ENCODE measurements at regions not wholly inside any gene's neighbourhood (a gene's known extent, or its start where the extent isn't known, plus 50 kb on each side); places are given as distances from the start of the nearest gene placed in this dataset.
"Not testable (repeated sequence)": the region's sequence is repeated elsewhere in the genome, so short reads cannot be mapped to it uniquely, and the experiment has no call there.

DNA sequence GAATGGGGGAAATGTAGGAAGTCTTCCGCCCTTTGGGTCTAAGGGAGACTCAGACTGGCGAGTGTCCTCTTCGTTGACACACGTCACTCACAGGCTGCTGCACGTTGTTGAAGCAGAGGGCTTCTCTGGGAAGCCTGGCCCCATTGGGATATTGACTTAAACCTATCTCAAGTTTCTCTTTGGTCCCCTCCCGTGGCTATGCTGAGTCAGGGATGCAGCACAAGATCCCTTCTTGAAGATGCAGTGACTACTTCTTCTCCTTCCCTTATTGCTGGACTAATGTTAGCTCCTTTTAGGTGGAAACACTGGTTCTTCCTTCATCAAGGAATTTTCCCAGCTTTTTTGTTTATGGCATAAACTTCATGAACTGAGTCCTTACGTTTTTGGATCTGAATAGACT is 89.8 kb upstream of the CCDC71L start:
- no peak for DNase-seq

DNA sequence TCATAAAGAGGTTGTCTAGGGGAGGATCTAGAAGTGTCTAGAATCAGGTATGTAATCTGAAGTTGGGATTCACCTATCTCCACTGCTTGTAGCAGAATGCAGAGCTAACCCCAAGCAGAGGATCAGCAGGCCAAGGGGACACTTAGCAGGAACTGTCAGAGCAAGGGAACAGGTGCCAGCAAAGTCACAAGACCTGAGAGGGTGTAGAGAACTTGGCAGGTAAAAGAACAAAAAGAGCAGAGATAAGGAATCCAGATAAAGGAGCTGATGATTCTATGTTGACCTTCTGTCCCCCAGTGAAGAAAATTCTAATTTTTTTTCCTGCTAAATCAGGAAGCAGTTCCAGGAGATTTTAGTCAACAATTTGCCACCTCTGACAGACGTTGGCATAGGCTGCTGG is 91.4 kb upstream of the CCDC71L start:
- no peak for DNase-seq

DNA sequence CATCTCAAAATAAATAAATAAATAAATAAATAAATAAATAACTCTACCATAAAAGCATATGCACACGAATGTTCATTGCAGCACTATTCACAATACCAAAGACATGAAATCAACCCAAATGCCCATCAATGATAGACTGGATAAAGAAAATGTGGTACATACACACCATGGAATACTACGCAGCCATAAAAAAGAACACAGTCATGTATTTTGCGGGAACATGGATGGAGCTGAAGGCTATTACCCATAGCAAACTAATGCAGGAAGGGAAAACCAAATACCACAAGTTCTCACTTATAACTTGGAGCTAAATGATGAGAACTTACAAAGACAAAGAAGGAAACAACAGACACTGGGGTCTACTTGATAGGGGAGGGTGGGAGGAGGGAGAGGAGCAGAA is 94.1 kb upstream of the CCDC71L start:
- not testable (repeated sequence) for DNase-seq

DNA sequence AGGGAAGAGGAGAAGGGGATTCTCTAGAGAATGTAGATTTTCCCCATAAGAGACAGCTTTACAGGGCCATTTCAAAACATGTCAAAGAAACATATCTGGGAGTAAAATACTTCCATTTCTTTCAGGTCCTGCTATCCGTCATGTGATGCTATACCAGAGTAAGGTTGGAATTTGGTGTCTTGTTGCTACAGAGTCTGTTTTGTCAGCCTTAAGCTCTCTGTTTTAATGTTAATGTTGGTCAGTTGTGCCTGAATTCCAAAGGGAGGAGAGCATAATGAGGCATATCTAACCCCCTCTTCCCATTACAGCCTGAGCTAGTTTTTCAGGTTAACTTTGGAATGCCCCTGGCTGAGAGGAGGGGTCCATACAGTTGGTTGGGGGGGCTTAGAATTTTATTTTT is 94.7 kb upstream of the CCDC71L start:
- DNase-seq, result no peak

DNA sequence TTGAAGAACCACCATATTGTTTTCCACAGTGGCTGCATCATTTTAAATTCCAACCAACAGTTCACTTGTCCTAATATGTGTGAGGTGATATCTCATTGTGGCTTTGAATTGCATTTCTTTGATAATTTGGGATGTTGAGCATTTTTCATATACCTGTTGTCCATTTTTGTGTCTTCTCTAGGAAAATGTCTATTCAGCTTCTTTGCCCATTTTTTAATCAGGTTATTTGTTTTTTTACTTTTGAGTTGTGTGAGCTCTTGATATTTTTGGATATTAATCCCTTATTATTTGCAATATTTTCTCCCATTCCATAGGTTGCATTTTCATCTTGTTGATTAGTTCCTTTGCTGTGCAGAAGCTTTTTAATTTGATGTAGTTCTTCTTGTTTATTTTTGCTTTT is 95.1 kb upstream of the CCDC71L start:
- no peak for DNase-seq

DNA sequence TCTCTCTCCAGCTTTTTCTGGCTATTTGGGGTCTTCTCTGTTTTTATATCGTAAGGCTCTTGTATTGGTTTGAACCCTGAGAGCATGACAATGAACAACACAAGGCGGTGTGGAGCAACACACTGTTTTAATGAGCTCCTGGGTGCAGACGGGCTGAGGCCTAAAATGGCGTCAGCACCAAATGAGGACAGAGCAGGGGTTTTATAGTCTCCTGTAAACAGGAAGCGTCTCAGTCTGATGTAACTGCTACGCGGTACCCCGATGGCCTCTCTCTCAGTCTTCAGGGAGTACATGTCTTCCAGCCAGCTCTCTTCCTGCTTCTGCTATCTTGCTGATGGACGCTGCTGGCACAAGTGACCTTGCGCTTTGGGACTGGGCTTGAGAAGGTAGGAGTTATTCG is 95.9 kb upstream of the CCDC71L start:
- DNase-seq, result no peak

DNA sequence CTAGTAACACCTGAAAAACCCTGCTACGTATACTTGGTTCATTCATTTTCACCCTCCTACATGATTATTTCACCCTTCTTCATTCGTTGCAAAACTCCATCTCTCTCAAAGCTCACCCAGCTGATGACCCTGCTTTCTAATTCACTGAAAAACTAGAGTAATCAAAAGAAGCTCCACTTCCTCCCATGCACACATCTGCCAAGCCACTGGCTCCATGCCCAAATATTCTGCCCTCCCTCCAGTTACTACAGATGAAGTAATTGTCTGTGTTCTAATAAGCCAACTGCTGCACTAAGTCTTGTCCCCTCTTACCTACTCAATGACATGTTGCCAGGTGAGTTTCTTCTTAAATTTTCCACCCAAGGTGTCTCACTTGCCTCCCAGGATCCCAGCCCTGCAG is 96.9 kb upstream of the CCDC71L start:
- peak; percentile 89 for DNase-seq

DNA sequence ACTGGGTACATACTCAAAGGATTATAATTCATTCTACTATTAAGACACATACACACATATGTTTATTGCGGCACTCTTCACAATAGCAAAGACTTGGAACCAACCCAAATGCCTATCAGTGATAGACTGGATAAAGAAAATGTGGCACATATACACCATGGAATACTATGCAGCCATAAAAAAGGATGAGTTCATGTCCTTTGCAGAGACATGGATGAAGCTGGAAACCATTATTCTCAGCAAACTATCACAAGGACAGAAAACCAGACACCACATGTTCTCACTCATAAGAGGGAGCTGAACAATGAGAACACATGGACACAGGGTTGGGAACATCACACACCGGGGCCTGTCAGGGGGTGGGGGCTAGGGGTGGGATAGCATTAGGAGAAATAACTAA is 101.9 kb upstream of the CCDC71L start:
- not testable (repeated sequence) for DNase-seq

DNA sequence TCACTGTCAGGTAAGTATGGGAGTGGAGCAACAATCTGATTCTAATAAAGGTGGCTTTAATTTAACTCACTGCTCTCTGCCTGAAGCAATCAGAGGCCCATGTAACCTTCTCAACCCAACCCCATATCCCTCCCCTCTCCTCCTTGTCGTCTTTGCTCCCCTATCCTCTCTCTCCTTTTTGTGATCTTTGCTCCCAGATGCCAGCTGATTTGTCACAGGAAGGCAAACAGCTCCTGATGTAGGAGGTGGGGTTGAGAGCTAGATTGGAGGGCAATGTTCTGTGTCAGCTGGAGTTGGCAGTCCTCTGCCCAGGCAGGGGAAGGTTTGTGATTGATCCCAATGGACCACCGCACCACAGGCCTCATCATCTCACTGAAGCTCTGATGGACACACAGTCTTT is 101.4 kb upstream of the PIK3CG start:
- DNase-seq, result no peak

DNA sequence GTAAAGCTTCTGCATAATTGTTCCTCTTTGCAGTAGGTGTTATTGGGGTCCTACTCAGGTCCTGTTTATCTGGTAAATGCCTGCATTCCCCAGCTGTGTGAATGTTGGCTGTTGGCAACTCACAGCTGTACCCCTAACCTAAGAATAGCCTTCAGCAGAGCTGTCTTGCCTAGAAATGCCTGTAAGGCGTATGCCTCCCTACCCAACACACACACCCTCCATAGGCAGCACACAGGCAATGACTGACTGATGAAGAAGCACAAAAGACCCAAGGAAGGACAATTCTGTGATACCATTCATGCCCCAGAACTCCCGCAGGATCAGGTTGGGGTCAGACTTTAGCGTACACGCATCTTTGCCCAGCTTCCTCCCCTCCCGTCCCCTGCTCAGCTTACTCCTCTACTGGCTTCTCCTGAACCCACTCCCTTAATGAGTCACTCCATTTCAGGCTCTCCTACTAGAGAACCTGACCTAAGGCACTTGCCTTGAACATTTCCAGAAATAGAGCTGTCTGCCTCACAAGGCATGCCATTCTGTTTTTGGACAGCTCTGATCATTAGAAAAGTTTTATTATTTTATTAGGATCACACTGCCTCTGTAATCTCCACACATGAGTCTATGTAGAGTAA is 99.2 kb upstream of the PIK3CG start:
- DNase-seq, result no peak

DNA sequence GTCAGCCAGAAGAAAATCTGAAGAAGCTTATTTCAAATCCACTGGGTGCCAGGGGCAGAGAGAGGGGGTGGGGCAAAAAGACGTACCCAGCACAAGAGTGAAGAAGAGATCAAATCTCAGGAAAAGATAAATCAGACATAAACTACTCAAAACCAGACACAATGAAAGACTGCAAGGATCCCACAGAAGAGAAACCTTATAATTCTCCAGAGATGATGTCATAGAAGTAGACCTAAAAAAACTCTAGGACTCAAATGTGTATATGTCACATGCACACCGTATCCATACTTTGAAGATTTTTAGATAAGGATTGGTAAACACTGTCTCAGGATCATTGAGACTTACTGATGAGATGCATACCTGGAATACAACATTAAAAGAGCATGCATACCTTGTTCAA is 98.5 kb upstream of the PIK3CG start:
- DNase-seq, result no peak

DNA sequence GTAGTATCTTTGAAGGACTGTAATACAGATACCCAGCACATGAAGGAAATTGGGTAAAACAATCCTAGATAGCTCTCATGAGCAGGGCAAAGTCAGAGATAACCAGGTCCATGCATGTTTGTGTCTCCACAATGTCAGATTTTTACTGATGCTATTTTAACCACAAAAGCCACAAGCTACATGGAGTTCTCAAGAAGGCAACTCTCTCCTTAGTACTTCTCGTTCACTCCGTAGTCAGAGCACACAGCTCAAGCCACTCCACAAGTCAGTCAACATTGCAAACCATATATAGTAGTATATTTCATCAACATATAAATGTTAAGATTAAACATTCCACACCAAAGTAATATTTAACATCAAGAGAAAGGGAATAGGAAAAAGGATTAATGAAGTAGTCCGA is 98.0 kb upstream of the PIK3CG start:
- no peak for DNase-seq

DNA sequence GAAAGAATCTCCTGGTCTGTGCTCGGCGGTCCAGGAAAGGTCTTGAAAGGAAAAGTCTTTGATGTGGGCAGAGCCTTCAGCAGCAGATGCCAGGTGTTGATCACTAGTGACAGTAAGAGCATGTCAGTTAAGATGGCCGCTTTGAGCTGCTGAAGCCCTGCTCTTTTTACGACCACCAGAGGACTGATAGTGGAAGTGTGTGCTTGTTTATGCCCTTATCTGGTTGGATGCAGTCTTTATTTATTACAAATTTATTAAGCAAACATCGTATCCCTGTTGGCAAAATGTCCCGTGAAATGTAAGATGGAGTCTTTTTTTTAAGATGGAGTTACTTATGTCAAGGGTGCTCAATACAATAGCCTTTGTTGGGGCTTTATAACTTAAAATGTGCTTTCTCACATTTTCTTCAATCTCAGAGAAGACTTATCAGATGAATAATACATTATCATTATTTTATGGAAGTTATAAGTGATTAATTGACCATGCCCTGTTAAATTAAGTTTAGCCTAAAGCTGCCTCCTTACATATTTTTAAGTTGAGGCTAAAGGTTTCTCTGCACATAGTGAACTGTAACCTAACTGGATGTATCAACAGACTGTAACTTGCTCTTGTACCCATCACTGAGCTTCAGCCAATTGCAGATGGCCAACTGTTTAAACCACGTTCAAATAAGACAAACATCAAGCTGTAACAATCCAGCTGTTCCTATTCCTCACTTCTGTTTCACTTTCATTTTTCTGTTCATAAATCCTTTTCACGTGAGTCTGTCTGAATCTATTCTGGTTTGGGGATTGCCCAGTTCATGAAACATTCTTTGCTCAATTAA is 97.4 kb upstream of the PIK3CG start:
- no peak for DNase-seq

DNA sequence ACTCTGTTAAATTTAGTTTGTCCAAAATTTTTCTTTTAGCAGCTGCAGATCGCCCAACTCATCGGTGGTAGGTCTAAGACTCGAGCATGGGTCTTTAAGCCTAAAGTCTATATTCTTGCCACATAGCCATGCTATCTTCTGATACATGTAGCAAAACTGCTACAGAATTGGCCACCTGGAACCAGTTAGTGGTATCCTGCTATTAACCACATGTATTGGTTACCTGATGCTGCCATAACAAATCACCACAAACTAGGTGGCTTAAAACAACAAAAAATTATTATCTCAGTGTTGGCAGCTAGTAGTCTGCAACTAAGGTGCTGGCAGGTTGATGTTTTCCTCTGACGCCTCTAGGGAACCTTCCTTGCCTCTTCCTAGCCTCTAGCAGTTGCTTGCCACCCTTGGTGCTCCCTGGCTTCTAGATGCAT is 96.7 kb upstream of the PIK3CG start:
- no peak for DNase-seq

DNA sequence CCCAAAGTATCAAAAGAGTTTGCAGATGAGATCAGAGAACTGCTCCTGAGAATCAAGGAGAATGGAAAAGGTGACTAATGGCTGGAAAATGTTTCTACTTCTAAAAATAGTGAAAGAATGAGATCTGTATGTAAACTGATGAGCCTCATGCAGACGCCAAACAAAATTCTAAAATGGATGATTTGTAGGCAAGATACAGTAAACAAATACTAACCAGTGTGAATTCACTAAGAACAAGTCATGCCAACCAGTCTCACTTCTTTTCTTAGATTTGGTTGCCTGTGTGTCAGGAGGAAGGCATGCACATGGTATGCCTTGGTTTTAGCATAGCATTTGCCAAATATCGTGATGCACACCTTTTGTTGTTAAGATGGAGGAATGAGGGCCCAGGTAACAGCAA is 94.9 kb upstream of the PIK3CG start:
- DNase-seq, result no peak

DNA sequence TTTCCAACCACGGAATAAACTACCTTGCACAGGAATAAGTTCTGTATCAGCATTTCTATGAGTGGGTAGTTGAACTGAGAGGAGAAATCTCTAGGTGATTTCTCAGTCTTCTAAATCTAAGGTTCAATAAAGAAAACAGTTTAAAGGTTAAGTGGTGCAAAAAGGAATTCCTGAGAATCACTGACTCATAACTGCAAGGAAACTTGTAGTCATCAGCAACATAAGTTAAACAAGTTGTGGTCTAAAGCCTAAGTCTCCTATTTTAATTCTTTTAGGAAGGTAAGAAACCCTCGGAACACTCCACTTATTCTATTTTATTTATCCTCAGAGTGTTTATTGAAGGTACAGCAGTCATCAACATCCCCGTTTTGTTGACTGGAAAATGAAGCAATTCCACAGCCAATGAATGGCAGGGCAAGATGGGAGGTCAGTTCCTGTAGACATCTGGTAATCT is 92.4 kb upstream of the PIK3CG start:
- DNase-seq, result no peak

DNA sequence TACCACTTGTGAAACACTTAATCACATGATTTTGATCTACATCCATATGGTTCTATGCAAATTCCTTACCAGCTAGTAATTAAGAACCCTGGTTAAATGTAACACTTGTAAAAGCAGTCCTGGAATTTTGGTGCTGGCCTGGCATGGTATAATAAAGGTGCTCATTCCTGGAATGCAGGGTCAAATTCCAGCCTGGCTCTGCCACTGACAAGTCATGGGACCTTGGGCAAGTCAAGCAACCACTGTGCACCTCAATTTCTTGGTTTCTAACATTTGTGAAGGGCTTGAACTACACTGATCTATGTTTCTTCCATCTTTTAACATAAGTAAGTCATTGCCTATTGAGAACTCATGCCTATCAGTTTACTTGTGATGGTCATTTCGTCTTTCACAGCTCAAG is 91.9 kb upstream of the PIK3CG start:
- no peak for DNase-seq

DNA sequence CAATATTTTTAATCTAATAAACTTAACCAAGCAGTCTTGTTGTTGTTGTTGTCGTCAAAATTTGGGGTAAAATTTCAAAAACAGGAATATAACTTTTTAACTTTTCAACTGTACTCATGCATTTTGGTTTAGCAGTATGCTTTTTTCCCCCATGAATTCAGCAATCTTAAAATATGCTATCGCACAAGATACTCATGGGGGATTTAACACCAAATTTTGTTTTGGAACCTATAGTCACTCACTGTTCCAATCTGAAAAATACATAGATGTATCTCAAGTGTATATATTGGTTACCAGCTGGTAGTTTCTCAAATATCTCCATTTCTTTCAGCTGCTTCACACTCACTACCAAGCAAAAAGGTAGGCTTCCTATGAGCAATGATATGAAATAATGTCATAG is 91.4 kb upstream of the PIK3CG start:
- no peak for DNase-seq

DNA sequence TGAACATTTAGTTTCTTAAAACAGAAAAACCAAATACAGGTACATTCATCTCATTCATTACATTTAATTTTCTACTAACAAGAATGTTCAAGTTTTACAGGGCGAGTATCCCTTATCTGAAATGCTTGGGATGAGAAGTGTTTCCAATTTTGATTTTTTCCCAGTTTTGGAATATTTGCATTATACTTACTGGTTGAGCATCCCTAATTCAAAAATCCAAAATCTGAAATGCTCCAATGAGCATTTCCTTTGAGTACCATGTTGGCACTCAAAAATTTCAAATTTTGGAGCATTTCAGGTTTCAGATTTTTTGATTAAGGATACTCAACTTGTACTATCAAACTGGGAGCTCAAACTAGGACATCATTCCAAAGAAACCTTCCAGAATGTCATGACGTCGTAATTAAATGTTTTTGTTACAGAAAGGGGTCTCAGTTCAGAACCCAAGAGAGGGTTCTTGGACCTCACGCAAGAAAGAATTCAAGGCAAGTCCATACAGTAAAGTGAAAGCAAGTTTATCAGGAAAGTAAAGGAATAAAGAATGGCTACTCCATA is 90.8 kb upstream of the PIK3CG start:
- DNase-seq, result no peak

DNA sequence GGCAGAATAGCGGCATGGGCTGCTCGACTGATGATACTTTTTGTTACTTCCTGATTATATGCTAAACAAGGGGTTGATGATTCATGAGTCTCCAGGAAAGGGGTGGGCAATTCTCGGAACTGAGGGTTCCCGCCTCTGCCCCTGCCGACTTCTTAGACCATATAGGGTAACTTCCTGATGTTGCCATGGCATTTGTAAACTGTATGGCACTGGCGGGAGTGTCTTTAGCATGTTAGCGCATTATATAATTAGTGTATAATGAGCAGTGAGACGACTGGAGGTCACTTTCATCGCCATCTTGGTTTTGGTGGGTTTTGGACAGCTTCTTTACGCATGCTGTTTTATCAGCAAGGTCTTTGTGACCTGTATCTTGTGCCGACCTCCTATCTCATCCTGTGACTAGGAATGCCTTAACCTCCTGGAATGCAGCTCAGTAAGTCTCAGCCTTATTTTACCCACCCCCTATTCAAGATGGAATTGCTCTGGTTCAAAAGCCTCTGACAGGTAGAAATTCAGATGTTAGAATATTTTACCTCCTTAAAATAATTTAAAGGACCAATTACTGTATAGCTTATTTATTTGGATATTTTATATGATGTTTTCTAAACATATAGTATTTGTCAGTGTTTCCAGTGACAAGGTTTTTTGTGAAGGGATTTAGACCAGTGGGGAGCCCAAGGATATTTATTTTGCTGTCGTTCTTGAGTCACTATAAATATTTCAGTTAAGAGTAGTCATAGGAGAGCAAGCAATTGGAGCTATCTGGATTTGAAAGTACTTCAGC is 90.1 kb upstream of the PIK3CG start:
- DNase-seq, result no peak

DNA sequence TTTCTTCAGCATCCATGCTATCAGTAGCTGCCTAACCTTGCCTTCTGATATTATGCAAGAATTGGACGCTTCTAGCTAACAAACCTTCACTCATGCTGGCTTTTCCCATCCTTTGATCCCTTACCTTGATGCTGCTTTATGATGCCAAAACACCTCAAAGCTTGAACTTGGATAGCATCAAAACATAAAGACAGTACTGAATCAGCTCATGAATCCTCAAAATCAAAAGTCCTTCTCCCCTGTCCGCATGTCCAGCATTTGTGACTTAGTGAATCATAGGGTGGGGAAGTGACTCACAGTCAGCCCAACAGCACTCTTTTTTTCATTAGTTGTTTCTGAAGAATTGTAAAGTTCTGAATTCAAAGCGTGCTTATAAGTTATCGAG is 89.5 kb upstream of the PIK3CG start:
- DNase-seq, result no peak

DNA sequence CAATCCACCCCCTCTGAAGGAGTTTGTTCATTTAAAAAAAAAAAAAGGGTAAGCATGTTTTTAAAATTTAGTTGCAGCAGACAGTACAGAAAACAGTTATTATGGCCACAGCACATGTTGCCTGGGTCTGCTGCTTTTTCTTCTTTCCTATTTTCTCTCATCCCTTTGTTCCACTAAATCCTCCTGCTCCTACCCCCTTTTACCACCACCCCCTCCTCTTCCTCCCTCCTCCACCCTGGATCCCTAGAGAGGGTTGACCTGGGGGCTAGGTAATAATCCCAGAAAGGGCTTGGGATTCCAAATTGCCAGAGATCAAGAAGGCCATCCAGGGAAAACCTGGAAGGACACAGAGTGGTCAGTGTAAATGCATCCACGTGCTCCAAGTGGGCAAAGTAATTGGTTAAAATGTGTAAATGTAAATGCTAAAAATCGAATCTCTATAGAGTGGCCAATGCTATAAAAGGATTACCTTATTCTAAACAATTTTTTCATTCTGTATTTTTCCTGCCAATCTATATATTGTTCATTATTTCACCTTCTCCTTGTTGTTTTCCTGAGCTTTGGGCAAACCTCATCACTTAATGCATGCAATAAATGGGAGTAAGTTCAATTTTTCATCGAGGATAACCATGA is 89.0 kb upstream of the PIK3CG start:
- no peak for DNase-seq

Data from NCI-H1694 (cell line).